ENCODE measurements at regions not wholly inside any gene's neighbourhood (a gene's known extent, or its start where the extent isn't known, plus 50 kb on each side); places are given as distances from the start of the nearest gene placed in this dataset.

DNA sequence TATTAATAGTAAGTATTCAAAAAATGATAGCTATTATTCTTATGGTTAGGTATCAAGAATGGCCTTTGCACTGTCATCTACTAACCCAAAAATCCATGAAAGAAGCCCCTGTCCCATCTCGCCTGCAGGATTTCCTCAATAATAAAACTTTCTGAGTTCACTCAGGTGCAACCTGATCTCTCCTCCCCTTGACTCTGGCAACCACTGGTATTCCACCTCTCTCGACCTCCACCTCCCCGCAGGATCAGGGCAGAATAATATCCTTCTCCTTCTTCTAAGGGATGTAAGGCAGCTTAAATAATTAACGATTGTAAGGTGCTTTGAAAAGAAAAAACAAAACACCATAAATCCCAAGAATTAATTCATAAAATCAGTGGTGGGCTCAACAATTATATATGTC is 359.3 kb downstream of the PLPP3 start:
- TF ChIP-seq, protein P1, sequence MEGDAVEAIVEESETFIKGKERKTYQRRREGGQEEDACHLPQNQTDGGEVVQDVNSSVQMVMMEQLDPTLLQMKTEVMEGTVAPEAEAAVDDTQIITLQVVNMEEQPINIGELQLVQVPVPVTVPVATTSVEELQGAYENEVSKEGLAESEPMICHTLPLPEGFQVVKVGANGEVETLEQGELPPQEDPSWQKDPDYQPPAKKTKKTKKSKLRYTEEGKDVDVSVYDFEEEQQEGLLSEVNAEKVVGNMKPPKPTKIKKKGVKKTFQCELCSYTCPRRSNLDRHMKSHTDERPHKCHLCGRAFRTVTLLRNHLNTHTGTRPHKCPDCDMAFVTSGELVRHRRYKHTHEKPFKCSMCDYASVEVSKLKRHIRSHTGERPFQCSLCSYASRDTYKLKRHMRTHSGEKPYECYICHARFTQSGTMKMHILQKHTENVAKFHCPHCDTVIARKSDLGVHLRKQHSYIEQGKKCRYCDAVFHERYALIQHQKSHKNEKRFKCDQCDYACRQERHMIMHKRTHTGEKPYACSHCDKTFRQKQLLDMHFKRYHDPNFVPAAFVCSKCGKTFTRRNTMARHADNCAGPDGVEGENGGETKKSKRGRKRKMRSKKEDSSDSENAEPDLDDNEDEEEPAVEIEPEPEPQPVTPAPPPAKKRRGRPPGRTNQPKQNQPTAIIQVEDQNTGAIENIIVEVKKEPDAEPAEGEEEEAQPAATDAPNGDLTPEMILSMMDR (conservative IDR thresholded peaks at IDR 0.05): no peak
- no peak overlapping the region for H3K27ac ChIP-seq

DNA sequence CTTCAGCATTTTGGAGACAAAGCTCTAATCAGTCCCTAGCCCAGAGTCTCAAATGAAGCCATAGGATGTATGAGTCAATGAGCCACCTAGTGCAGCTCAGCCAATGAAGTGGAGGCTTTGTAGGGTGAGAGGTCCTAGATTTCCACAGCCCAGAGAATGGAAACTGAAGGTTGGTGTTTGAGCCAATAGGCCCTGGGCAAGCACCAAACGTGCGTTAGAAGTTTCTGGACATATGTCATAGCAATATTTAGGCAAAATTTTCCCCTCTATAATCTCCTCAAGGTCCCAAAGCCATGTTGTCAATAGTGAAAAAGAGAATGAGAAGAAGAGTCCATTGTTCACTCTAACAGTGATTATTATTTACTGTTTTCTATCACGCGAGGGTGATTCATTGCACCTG is 361.3 kb downstream of the PLPP3 start:
- TF ChIP-seq, protein P1 (conservative IDR thresholded peaks at IDR 0.05): no peak
- H3K27ac ChIP-seq: no peak overlapping the region

DNA sequence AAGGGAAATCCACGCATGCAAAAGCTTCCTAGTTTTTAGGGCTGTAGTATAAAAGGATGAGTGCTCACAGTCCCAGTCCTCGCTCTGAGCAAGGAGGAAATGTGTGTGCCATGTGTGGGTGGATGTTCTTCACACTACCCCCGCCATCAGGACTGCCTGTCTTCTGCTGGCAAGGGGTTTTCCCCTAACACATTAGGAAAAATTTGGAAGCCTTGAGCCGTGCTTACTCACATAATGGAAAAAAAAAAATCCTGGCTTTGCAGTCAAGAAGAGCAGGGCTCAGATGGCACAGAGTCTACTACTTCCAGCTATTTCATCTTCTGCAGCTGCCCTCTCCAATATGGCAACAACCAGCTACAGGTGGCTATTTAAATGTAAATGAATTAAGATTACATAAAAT is 363.1 kb downstream of the PLPP3 start:
- TF ChIP-seq, protein P1 (conservative IDR thresholded peaks at IDR 0.05): no peak
- H3K27ac ChIP-seq: no peak overlapping the region

DNA sequence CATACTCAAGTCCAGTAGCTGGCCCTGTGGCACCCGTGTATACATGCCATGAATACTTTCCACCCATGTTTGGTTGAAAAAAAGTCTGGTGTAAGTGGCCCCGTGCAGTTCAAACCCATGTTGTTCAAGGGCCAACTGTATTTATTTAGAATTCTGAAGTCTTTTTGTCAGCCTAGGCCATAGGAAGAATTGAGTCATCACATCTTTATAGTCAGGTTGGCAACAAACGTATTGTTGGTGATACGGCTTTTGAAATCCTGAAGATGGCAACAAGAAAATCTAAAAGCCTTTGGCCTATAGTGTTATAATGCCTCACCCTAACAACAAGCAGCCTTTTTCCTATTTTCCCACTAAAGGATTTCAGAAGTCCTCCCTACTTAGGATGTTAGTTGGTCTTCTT is 363.6 kb downstream of the PLPP3 start:
- no peak overlapping the region for H3K27ac ChIP-seq
- TF ChIP-seq, protein P1 (conservative IDR thresholded peaks at IDR 0.05): no peak

DNA sequence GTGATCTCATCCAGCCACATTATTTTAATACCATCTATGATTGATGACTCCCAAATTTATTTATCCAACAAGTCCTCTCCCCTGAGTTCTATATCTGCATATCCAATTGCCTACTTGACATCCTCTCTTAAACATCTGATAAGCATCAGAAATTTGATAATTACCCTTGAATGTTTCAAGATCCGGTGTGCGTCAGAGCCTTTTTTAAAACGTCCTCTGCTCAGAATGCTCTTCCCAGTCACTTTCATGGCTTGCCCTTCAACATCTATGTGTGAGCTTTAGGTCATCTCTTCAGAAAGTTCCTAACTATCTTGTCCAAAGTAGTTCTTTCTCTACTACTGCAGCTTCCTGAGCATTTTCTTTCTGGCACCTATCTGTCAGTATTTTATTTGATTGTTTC is 364.3 kb downstream of the PLPP3 start:
- TF ChIP-seq, protein P1 (conservative IDR thresholded peaks at IDR 0.05): no peak
- no peak overlapping the region for H3K27ac ChIP-seq

DNA sequence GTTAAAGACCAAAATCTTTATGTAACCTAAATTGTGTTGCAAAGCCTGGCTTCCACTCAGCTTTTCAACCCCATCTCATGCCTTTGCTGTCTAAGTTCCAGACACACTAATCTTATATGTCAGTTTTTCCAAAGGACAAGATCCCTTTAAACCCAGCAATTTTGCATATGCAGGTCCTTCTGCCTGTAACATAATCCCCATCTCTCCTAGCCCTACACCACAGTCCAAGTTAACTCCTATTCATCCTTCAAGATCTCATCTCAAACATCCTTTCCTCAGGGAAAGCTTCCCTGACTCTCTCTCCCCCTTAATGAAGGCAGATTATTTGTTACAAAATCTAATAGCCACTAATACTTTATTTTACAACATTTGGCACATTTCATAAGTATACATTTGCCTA is 366.3 kb downstream of the PLPP3 start:
- H3K27ac ChIP-seq: no peak overlapping the region
- TF ChIP-seq, protein P1 (conservative IDR thresholded peaks at IDR 0.05): no peak

DNA sequence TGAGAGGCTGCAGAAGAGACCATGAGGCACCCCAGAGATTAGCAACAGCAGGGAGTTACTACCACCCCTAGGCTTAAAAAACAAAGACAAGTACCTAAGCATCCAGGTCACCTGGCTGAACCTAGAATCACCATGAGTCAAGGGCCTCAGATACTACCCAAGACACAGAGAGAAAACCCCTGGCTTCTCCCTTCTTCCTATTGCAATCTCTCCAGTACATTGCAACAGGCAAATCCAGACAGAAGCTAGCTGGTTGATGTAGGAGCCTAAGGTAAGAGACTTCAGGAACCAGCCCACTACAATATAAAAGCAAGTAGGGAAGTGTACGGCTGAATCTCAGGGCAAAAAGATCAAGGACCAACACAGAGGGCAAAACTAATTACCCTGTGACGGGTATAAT is 367.2 kb downstream of the PLPP3 start:
- TF ChIP-seq, protein P1 (conservative IDR thresholded peaks at IDR 0.05): no peak
- no peak overlapping the region for H3K27ac ChIP-seq

DNA sequence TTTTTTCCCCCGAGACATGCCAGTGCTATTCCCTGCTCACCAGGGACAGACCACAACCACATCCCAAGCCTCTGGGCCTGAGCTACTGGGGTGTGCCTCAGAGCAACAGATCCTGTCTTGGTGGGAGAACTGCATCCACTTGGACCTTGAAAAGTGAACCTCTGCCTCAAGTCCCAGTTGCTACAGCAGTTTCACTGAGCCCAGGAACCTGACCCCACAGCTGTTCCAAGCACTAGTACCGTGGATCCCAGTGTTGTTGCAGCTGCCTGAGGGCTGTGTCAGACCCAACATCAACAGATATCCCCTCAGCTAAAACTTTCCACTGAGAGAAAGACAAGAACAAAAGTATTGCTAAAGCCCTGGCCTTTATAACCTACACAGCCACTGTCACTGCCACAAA is 373.0 kb downstream of the PLPP3 start:
- TF ChIP-seq, protein P1 (conservative IDR thresholded peaks at IDR 0.05): no peak
- H3K27ac ChIP-seq: no peak overlapping the region

Data from VCaP (cell line).